NB4 (cell line): ENCODE measurements at regions not wholly inside any gene's neighbourhood (a gene's known extent, or its start where the extent isn't known, plus 50 kb on each side); places are given as distances from the start of the nearest gene placed in this dataset.

Source experiments
- DNase-seq: peaks from one replicate; pipeline ENCODE4 v3.0.0; 2010; ENCODE audit warnings: low read depth
- H3K4me3 ChIP-seq: one replicate; pipeline ENCODE4 v1.5.1; 2011; ENCODE audit warnings: mild to moderate bottlenecking, low read depth, low read length, moderate library complexity
- CTCF ChIP-seq: IDR thresholded peaks from one replicate; pipeline ENCODE4 v1.5.1; 2012; ENCODE audit warnings: low read depth, low read length
- MAX ChIP-seq: IDR thresholded peaks from 2 replicates; pipeline ENCODE4 v1.6.1; 2011; ENCODE audit warnings: low read depth, low read length
- MYC ChIP-seq: IDR thresholded peaks from 2 replicates; pipeline ENCODE4 v1.6.1; 2011; ENCODE audit warnings: low read depth, low read length
- POLR2A ChIP-seq: IDR thresholded peaks from 2 replicates; pipeline ENCODE4 v1.6.1; 2011; ENCODE audit warnings: mild to moderate bottlenecking; ENCODE audit not compliant: insufficient read length; ENCODE audit errors: extremely low read depth

GRCh38 chr2:79292239-79292957, 132.8 kb upstream of the REG3A start:
- no peak for DNase-seq
- TF ChIP-seq MYC: no peak
- no peak for TF ChIP-seq POLR2A
- no peak for TF ChIP-seq CTCF
- no peak for TF ChIP-seq MAX
- H3K4me3 ChIP-seq: no peak overlapping the region

- DNase-seq: no peak
- TF ChIP-seq MAX (no peak), MYC (no peak), CTCF (no peak), POLR2A (no peak)
- H3K4me3 ChIP-seq: no peak overlapping the region
These were observed 116.3 kb upstream of the REG3A start for GRCh38 chr2:79275863-79276262.

GRCh38 chr2:79275197-79275596, 115.6 kb upstream of the REG3A start:
- no peak overlapping the region for H3K4me3 ChIP-seq
- DNase-seq: no peak
- TF ChIP-seq MYC: no peak
- TF ChIP-seq POLR2A: no peak
- TF ChIP-seq MAX: no peak
- TF ChIP-seq CTCF: no peak

GRCh38 chr2:79272616-79273015, 113.1 kb upstream of the REG3A start:
- no peak overlapping the region for H3K4me3 ChIP-seq
- DNase-seq: no peak
- TF ChIP-seq MYC: no peak

GRCh38 chr2:79271456-79271855, 111.9 kb upstream of the REG3A start:
- H3K4me3 ChIP-seq: no peak overlapping the region
- no peak for DNase-seq
- no peak for TF ChIP-seq MAX
- TF ChIP-seq MYC: no peak
- TF ChIP-seq CTCF: no peak
- TF ChIP-seq POLR2A: no peak

GRCh38 chr2:79260848-79261247, 101.3 kb upstream of the REG3A start:
- no peak for DNase-seq
- no peak overlapping the region for H3K4me3 ChIP-seq
- TF ChIP-seq MYC: no peak
- no peak for TF ChIP-seq POLR2A
- TF ChIP-seq CTCF: no peak
- TF ChIP-seq MAX: no peak
